Stimulated activated CD8-positive, alpha-beta memory T cell treated with anti-CD3 and anti-CD28 coated beads, Interleukin-7, amount 100 ng/mL, for 4 hours (primary cell): ENCODE measurements at regions not wholly inside any gene's neighbourhood (a gene's known extent, or its start where the extent isn't known, plus 50 kb on each side); places are given as distances from the start of the nearest gene placed in this dataset.

ENCODE experiments used
- DNase-seq, 2 donors: peaks; one replicate each; pipeline ENCODE4 v3.0.0-alpha.2; 2020; ENCODE audit warnings: low read depth in 2 of 2

DNA sequence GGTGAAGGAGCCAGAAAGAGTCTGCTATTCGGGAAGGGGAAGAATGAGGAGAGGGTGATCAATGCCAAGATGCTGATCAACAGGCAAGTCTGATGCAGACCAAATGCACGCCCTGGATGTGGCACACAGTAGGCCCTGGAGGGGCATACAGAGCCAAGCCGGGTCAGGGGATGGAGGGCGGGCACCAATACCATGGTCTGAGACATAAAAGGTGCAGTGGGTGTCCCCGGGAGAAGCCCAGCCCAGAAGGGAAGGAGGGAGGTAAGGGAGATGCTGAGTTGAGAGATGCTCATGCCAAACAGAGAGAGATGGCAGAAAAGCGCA lies 66.6 kb upstream of the ID2 start:
- no peak for DNase-seq

GRCh38 chr2:8615576-8616281 lies 66.1 kb upstream of the ID2 start:
- no peak for DNase-seq

- DNase-seq: no peak
These were observed 64.8 kb upstream of the ID2 start for GRCh38 chr2:8617048-8617447.

GRCh38 chr2:8617590-8617989 lies 64.3 kb upstream of the ID2 start:
- DNase-seq: no peak

GRCh38 chr2:8619071-8619470 lies 62.8 kb upstream of the ID2 start:
- no peak for DNase-seq

DNA sequence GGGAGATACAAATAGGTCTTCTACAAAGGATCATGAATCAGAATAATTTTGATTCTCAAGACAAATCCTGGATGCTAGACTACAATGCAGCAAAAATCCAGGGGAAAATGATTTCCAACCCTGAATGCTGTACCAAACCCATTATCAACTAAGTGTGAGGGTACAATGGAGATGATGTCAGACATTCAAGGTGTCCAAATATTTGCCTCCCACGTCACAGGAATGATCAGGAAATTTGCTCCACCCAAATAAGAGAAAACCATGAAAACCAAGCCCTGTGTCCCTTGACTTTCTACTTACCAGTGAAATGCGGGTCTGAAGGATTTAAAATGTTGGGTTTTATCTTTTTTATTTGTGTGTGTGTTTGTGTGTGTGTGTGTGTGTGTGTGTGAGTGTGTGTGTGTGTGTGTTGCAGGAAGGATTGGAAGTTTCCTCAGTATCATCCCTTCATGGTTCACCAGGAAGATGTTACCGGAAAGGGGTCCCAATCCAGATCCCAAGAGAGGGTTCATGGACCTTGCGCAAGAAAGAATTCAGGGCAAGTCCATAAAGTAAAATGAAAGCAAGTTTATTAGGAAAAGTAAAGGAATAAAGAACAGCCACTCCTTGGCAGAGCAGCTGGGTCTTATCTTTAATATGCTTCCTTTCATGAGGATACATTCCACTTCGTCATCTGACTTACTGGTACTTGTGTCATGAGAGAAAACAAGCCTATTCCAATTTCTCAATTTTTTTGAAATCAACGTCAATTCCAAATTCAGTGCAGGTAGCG lies 61.1 kb upstream of the ID2 start:
- DNase-seq: no peak

DNA sequence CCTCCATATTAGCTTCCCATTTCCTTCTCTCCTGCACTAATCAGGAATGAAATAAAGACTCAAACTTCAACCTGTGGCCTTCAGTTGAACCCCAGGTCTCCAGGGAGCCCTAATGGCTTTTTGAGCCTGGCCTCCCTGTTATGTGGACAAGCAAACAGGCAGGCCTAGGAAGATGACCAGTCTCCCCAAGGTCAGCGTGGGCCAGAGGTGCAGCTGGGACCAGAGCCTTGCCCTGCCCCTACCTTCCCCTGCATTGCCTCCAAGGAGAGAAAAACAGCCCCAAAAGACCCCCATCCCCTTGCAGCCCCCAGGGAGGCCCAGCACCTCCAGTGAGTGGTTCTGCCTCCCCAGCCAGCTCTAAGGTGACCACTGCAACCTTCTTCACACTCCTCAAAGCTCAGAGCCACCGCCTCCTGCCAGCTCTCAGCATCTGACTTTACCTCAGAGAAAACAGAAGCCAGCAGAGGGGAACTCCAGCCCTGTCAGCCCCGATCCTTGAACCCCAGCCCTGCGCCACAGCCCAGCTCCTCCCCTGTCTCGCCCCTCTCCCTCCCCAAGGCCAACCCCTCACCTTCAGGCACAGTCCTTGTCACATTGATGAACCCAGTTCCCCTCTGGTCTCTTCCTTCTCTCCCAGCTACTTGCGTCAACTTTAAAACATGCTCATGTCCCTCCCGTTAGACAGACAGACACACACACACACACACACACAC lies 59.5 kb upstream of the ID2 start:
- no peak for DNase-seq

- DNase-seq: no peak
These were observed 58.9 kb upstream of the ID2 start for GRCh38 chr2:8622924-8623465.

GRCh38 chr2:8623576-8623957 lies 58.3 kb upstream of the ID2 start:
- no peak for DNase-seq

- no peak for DNase-seq
These were observed 57.8 kb upstream of the ID2 start for GRCh38 chr2:8623958-8624591.

DNA sequence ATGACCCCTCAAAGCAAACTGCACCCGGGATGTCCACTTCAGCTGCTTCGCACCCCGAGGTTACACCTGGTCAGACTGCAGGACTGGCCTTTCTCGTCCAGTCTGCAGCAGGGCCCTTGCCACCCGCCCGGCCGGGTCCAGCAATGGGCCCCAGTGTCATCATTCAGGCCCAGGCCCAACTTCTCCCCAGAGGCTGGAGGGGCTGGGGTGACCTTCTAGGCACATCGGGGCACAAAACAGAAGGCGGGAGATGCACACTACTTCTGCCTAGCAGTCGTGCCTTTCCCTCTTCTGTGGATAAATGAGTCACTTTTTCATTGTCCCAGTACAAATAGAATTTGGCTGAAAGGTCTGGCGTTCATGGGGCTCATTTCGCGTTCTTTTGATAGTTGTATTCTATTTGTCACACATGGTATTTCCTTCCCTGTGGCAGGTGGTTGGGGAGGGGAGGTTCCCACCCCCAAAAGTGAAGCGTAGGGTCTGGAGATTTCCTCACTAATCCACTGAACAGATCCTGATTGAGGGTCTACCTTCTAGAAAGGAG lies 56.9 kb upstream of the ID2 start:
- DNase-seq: no peak

- no peak for DNase-seq
These were observed 56.2 kb upstream of the ID2 start for GRCh38 chr2:8625399-8626300.

GRCh38 chr2:8626572-8626971 lies 55.3 kb upstream of the ID2 start:
- DNase-seq: no peak

DNA sequence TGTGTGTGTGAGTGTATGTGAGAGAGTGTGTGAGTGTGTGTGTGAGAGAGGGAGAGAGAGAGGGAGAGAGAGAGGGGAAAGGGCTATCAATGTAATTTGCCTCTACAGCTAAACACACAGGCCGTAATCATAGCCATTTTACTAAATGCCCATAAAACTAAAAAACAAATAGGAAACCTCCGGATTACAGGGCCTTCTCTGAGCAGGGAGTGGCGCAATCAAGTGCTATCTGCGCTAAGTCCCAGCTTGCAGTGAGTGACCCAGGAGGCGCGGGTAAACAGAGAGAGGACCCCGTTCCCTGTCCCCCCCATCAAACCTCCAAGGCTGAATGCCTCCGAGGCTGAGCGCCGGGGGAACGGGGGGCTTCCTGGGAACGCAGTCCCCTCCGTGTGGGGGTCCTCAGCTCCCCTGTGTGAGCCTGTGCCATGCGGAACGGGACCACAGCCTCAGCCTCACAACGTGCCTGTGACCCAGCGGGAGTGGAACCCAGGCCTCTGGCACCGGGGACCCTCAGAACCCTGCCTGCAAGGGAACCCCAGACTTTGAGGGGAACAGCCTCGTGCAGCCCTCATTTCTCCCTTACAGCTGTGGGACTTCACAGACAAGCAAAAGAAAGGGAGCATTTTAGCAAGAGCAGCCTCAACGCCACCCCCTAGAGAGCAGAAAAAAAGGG lies 54.7 kb upstream of the ID2 start:
- no peak for DNase-seq

GRCh38 chr2:8627692-8628085 lies 54.2 kb upstream of the ID2 start:
- no peak for DNase-seq

DNA sequence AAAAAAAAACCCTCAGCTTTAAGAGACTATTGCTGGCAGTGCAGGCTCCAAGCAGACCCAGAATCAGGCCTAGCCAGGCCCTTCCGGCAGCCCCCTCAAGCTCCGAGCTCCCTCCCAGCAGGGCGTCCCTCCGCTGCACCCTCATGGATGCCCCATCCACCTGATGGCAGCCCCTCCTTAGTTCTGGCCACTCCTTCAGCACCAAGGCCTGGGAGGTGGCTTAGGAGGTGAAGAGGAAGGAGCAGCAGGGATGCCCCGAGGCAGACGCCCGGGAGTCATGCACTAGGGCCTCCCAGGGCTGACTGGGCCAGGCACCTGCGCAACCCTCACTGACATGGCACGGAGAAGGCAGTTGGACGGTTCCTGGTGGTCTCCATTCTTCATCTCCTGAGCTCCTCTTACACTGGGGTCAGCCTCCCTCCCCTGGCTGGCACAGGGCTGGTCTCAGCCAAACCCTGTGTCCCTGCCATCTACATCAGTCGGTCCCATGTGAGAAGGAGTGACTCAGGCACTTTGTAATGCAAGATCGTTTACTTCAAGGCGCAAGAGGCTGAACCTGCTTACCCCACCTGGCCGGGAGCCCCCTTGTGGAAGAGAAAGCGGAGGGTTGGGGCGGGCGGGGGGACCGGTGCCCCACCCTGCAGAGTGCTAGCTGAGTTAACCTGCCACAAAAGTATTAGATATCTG lies 53.5 kb upstream of the ID2 start:
- DNase-seq: no peak

DNA sequence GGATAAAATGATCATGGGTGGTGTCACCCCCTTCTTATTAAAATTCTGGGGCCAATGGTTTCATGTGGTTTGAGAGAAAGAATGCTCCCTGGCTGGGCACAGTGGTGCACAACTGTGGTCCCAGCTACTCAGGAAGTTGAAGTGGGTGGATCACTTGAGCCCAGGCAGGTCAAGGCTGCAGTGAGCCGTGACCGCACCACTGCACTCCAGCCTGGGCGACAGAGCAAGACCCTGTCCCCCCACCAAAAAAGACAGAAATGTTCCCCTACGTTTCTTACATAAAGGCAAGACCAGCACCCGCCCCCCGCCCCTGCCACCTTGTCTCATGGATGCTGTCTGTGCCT lies 53.0 kb upstream of the ID2 start:
- DNase-seq: no peak

GRCh38 chr2:8629402-8629801 lies 52.5 kb upstream of the ID2 start:
- DNase-seq: no peak

- DNase-seq: no peak
These were observed 51.0 kb upstream of the ID2 start for GRCh38 chr2:8630676-8631464.
